ENCODE measurements at regions not wholly inside any gene's neighbourhood (a gene's known extent, or its start where the extent isn't known, plus 50 kb on each side); places are given as distances from the start of the nearest gene placed in this dataset.

- TF ChIP-seq MAX (IDR thresholded peaks at IDR 0.05) (no peak), RAD21 (IDR thresholded peaks at IDR 0.05; ENCODE audit: low read depth) (no peak), JUND (IDR thresholded peaks at IDR 0.05) (no peak), FOSL1 (IDR thresholded peaks at IDR 0.05; ENCODE audit: low read depth) (no peak), SIN3A (IDR thresholded peaks at IDR 0.05; ENCODE audit: low read depth) (no peak), EZH2phosphoT487 (IDR thresholded peaks at IDR 0.05; ENCODE audit: borderline replicate concordance) (no peak), ZFX (IDR thresholded peaks at IDR 0.05) (no peak)
These were observed 377.1 kb upstream of the SOX11 start (continued) for GRCh38 chr2:5315041-5315440.

GRCh38 chr2:5315512-5315911, 376.7 kb upstream of the SOX11 start:
- Histone ChIP-seq H3K79me2 (ENCODE audit: insufficient read depth, low read length) (no peaks in the 10 kb centered on the region), H3K27me3 (ENCODE audit: insufficient read depth, low read length) (no peaks in the 10 kb centered on the region), H3K9me3 (ENCODE audit: control insufficient read depth in 1 of 2, insufficient read depth in 1 of 2, low read depth in 1 of 2, low read length in 2 of 2) (peaks cover 4 to 17% of the 10 kb centered on the region in 2 experiments; a peak in 2 of 4 replicates), H3K27ac (ENCODE audit: low read depth, low read length) (no peak overlapping the region), H3K4me2 (ENCODE audit: low read length) (no peak overlapping the region), H2AFZ (ENCODE audit: low read depth, low read length, poor library complexity, severe bottlenecking) (no peak overlapping the region), H3K9ac (ENCODE audit: low read length) (no peak overlapping the region), H4K20me1 (ENCODE audit: insufficient read depth) (no peaks in the 10 kb centered on the region), H3K4me3 (replicated peaks in 1 of 2; ENCODE audit: low read depth in 1 of 2, low read length in 2 of 2) (no peak overlapping the region), H3K36me3 (ENCODE audit: control insufficient read depth in 1 of 2, insufficient read depth in 2 of 2, low read length in 2 of 2) (no peaks in the 10 kb centered on the region), H3K4me1 (ENCODE audit: control insufficient read depth in 1 of 2, insufficient read depth in 2 of 2, low read length in 2 of 2) (no peaks in the 10 kb centered on the region), H3K9me2 (ENCODE audit: insufficient read depth) (no peaks in the 10 kb centered on the region)
- ATAC-seq = no peak
- TF ChIP-seq JUND (IDR thresholded peaks at IDR 0.05) (no peak), POLR2A (IDR thresholded peaks at IDR 0.05; ENCODE audit: borderline replicate concordance, extremely low read depth, insufficient read depth, insufficient read length) (no peak), YY1 (IDR thresholded peaks at IDR 0.05; ENCODE audit: extremely low read depth, insufficient replicate concordance, low read depth, low read length) (no peak)
- POLR2A ChIA-PET = no interaction called here
- intact Hi-C loops (cut with micrococcal nuclease) = no loop called here
- BruUV-seq (replicated peaks) = no TSS peak
- RAD21 ChIA-PET (ENCODE audit: low non-redundant PET in 1 of 2, low total read pairs in 2 of 2, uncharacterized antibody in 2 of 2, unreplicated experiment in 2 of 2) = no interaction called here
- CTCF ChIA-PET = no interaction called here
- no peak for DNase-seq (ENCODE audit: low read depth, low spot score)

GRCh38 chr2:5316001-5316490, 376.1 kb upstream of the SOX11 start:
- ChIA-PET RAD21 (ENCODE audit: low non-redundant PET in 1 of 2, low total read pairs in 2 of 2, uncharacterized antibody in 2 of 2, unreplicated experiment in 2 of 2) (no interaction called here), POLR2A (no interaction called here), CTCF (no interaction called here)
- no peak for ATAC-seq
- TF ChIP-seq SRF (IDR thresholded peaks at IDR 0.05; ENCODE audit: low read depth) (no peak), ZNF274 (IDR thresholded peaks at IDR 0.05; ENCODE audit: low read depth, low read length) (no peak), CTCF (IDR thresholded peaks at IDR 0.05 in 2 of 3, conservative IDR thresholded peaks at IDR 0.05 in 1 of 3; ENCODE audit: borderline replicate concordance in 1 of 3, insufficient read depth in 1 of 3, low read depth in 2 of 3, low read length in 2 of 3) (no peak), EGR1 (IDR thresholded peaks at IDR 0.05; ENCODE audit: low read depth) (no peak), RAD21 (IDR thresholded peaks at IDR 0.05; ENCODE audit: low read depth) (no peak), CEBPB (IDR thresholded peaks at IDR 0.05; ENCODE audit: low read depth) (no peak)
- DNase-seq (ENCODE audit: low read depth, low spot score) = no peak
- H3K36me3 ChIP-seq (ENCODE audit: control insufficient read depth in 1 of 2, insufficient read depth in 2 of 2, low read length in 2 of 2) = no peaks in the 10 kb centered on the region
- H3K9me3 ChIP-seq (ENCODE audit: control insufficient read depth in 1 of 2, insufficient read depth in 1 of 2, low read depth in 1 of 2, low read length in 2 of 2) = peaks cover 4 to 20% of the 10 kb centered on the region in 2 experiments; a peak in 2 of 4 replicates
- H3K4me2 ChIP-seq (ENCODE audit: low read length) = no peak overlapping the region
- intact Hi-C loops (cut with micrococcal nuclease) = no loop called here
- no peaks in the 10 kb centered on the region for H3K4me1 ChIP-seq (ENCODE audit: control insufficient read depth in 1 of 2, insufficient read depth in 2 of 2, low read length in 2 of 2)
- H4K20me1 ChIP-seq (ENCODE audit: insufficient read depth) = no peaks in the 10 kb centered on the region
- no peaks in the 10 kb centered on the region for H3K79me2 ChIP-seq (ENCODE audit: insufficient read depth, low read length)
- H3K27me3 ChIP-seq (ENCODE audit: insufficient read depth, low read length) = no peaks in the 10 kb centered on the region
- BruUV-seq (replicated peaks) = no TSS peak
- no peak overlapping the region for H3K27ac ChIP-seq (ENCODE audit: low read depth, low read length)
- H3K9ac ChIP-seq (ENCODE audit: low read length) = no peak overlapping the region
- H3K9me2 ChIP-seq (ENCODE audit: insufficient read depth) = no peaks in the 10 kb centered on the region
- no peak overlapping the region for H2AFZ ChIP-seq (ENCODE audit: low read depth, low read length, poor library complexity, severe bottlenecking)
- H3K4me3 ChIP-seq (replicated peaks in 1 of 2; ENCODE audit: low read depth in 1 of 2, low read length in 2 of 2) = no peak overlapping the region
